OCI-LY1 (cell line): ENCODE measurements at regions not wholly inside any gene's neighbourhood (a gene's known extent, or its start where the extent isn't known, plus 50 kb on each side); places are given as distances from the start of the nearest gene placed in this dataset.

Experiments
- H2AFZ ChIP-seq: fragments of 200-600 bp; sonication (generic), shearing (Covaris generic); 2 replicates; pipeline ENCODE4 v1.6.0; 2014; ENCODE audit warnings: antibody characterized with exemption, mild to moderate bottlenecking, low read length
- H3F3A ChIP-seq: fragments of 200-600 bp; sonication (generic), shearing (Covaris generic); 2 replicates; pipeline ENCODE4 v1.6.0; 2014; ENCODE audit warnings: mild to moderate bottlenecking, antibody characterized with exemption, low read length, moderate library complexity; ENCODE audit not compliant: insufficient read depth
- H3K27ac ChIP-seq: fragments of 200-600 bp; sonication (generic); 2 replicates; pipeline ENCODE4 v1.5.1; 2014; ENCODE audit warnings: low read length, mixed run types, mild to moderate bottlenecking, low read depth; ENCODE audit not compliant: poor library complexity, severe bottlenecking
- H3K27me3 ChIP-seq: fragments of 200-600 bp; sonication (generic); 2 replicates; pipeline ENCODE4 v1.6.0; 2014; ENCODE audit warnings: antibody characterized with exemption, mild to moderate bottlenecking, low read length, moderate library complexity; ENCODE audit not compliant: insufficient read depth
- H3K36me3 ChIP-seq: fragments of 200-600 bp; sonication (generic); 2 replicates; pipeline ENCODE4 v1.6.1; 2014; ENCODE audit warnings: mild to moderate bottlenecking, antibody characterized with exemption, low read length, moderate library complexity, mixed read lengths; ENCODE audit not compliant: insufficient read depth
- H3K4me1 ChIP-seq: fragments of 200-600 bp; sonication (generic); 2 replicates; pipeline ENCODE4 v1.5.1; 2014; ENCODE audit warnings: mild to moderate bottlenecking, low read length, moderate library complexity; ENCODE audit not compliant: insufficient read depth, severe bottlenecking
- H3K4me2 ChIP-seq: fragments of 200-600 bp; sonication (generic), shearing (Covaris generic); 2 replicates; pipeline ENCODE4 v1.6.1; 2014; ENCODE audit warnings: low read length
- H3K4me3 ChIP-seq: fragments of 200-600 bp; sonication (generic); 2 replicates; pipeline ENCODE4 v1.5.1; 2014; ENCODE audit warnings: low read length, low read depth, mild to moderate bottlenecking, mixed read lengths; ENCODE audit not compliant: poor library complexity, severe bottlenecking
- H3K79me2 ChIP-seq: fragments of 200-600 bp; shearing (Covaris generic); 2 replicates; pipeline ENCODE4 v1.6.1; 2016; ENCODE audit warnings: mixed run types, low read length, mixed read lengths; ENCODE audit not compliant: insufficient read depth
- H3K9ac ChIP-seq: fragments of 200-600 bp; sonication (generic), shearing (Covaris generic); 2 replicates; pipeline ENCODE4 v1.6.1; 2014; ENCODE audit warnings: mild to moderate bottlenecking, low read length, mixed read lengths
- H3K9me2 ChIP-seq: fragments of 200-600 bp; sonication (generic), shearing (Covaris generic); 2 replicates; pipeline ENCODE4 v1.6.1; 2014; ENCODE audit warnings: low read depth, mild to moderate bottlenecking, low read length, mixed read lengths
- H3K9me3 ChIP-seq: fragments of 200-600 bp; shearing (Covaris generic); 2 replicates; pipeline ENCODE4 v1.6.1; 2014; ENCODE audit warnings: low read length, mixed read lengths
- H4K20me1 ChIP-seq: fragments of 200-600 bp; sonication (generic), shearing (Covaris generic); 2 replicates; pipeline ENCODE4 v1.6.0; 2016; ENCODE audit warnings: mild to moderate bottlenecking, low read length; ENCODE audit not compliant: insufficient read depth
- CTCF ChIP-seq: fragments of 200-600 bp; sonication (generic), shearing (Covaris generic); IDR thresholded peaks from 2 replicates; pipeline ENCODE4 v1.5.1; 2017; ENCODE audit warnings: mild to moderate bottlenecking, antibody characterized with exemption, low read length, moderate library complexity, mixed read lengths
- EZH2 ChIP-seq: fragments of 200-600 bp; sonication (generic), shearing (Covaris generic); IDR thresholded peaks from 2 replicates; pipeline ENCODE4 v1.8.0; 2017; ENCODE audit warnings: borderline replicate concordance, mixed run types, mild to moderate bottlenecking, antibody characterized with exemption, low read length, moderate library complexity, mixed read lengths

GRCh38 chr9:17013010-17013409 is 121.8 kb upstream of the CNTLN start:
- Histone ChIP-seq H3K4me3 (no peak overlapping the region), H3F3A (no peaks in the 10 kb centered on the region), H3K27ac (no peak overlapping the region), H3K9me3 (no peaks in the 10 kb centered on the region), H3K4me2 (no peak overlapping the region), H3K36me3 (no peaks in the 10 kb centered on the region), H3K27me3 (no peaks in the 10 kb centered on the region), H2AFZ (no peak overlapping the region), H4K20me1 (no peaks in the 10 kb centered on the region), H3K9ac (no peak overlapping the region), H3K9me2 (no peaks in the 10 kb centered on the region), H3K4me1 (no peaks in the 10 kb centered on the region), H3K79me2 (no peaks in the 10 kb centered on the region)
- TF ChIP-seq CTCF (no peak), EZH2 (no peak)

DNA sequence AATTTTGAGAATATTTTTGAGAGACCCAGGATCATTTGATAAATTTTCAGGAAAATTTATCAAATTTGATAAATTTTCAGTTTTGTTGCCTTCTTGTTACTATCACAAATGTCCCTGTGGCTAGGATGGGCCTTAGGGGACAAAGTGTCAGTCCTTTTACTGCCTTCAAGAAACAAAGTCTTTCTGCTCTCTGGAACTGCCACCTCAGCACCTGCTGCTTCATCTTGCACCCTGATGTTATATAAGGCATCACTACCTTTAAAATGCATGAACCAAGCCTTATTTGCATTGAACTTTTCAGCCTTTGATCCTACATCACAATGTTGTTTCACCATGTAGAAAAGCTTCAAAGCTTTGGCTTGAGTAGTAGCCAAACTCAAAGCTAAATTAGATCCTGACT is 123.0 kb upstream of the CNTLN start:
- TF ChIP-seq CTCF (no peak), EZH2 (no peak)
- H2AFZ ChIP-seq = no peak overlapping the region
- no peak overlapping the region for H3K9ac ChIP-seq
- H3K4me1 ChIP-seq = no peaks in the 10 kb centered on the region
- H3K4me3 ChIP-seq = no peak overlapping the region
- no peaks in the 10 kb centered on the region for H4K20me1 ChIP-seq
- no peaks in the 10 kb centered on the region for H3K36me3 ChIP-seq
- no peaks in the 10 kb centered on the region for H3K79me2 ChIP-seq
- H3K9me3 ChIP-seq = no peaks in the 10 kb centered on the region
- H3K9me2 ChIP-seq = no peaks in the 10 kb centered on the region
- H3K4me2 ChIP-seq = no peak overlapping the region
- no peak overlapping the region for H3K27ac ChIP-seq
- H3F3A ChIP-seq = no peaks in the 10 kb centered on the region
- no peaks in the 10 kb centered on the region for H3K27me3 ChIP-seq

DNA sequence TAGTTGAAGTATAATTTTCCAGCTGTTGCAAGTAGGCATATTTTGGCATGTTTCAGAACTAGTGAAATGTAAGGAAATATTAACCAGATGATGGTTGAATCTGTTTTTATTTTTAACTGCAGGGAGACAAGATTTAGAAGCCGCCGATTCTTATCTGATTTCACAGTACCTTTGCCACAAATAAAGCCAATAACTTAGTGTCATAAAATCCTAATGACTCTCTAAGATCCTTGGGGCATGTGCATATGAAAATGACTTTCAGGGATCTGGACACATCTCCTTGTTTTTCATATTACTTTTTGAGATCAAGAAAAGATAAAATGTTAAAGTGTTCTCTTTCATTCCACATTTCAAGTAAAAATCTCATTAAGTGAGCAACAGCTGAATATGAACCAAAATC is 125.8 kb upstream of the CNTLN start:
- no peaks in the 10 kb centered on the region for H3K4me1 ChIP-seq
- H3K27ac ChIP-seq = no peak overlapping the region
- no peaks in the 10 kb centered on the region for H4K20me1 ChIP-seq
- H3F3A ChIP-seq = no peaks in the 10 kb centered on the region
- H3K9me2 ChIP-seq = no peaks in the 10 kb centered on the region
- H3K4me2 ChIP-seq = no peak overlapping the region
- H3K9ac ChIP-seq = no peak overlapping the region
- H3K4me3 ChIP-seq = no peak overlapping the region
- no peaks in the 10 kb centered on the region for H3K36me3 ChIP-seq
- no peaks in the 10 kb centered on the region for H3K79me2 ChIP-seq
- no peak overlapping the region for H2AFZ ChIP-seq
- no peaks in the 10 kb centered on the region for H3K9me3 ChIP-seq
- TF ChIP-seq EZH2 (no peak), CTCF (no peak)
- H3K27me3 ChIP-seq = no peaks in the 10 kb centered on the region
